HL-60 (cell line): ENCODE measurements at regions not wholly inside any gene's neighbourhood (a gene's known extent, or its start where the extent isn't known, plus 50 kb on each side); places are given as distances from the start of the nearest gene placed in this dataset.

Experiments
- TF ChIP-seq, protein P1 (sequence below): IDR thresholded peaks from one replicate; pipeline ENCODE4 v1.5.1; 2011; ENCODE audit warnings: low read length, control low read depth, inconsistent platforms; ENCODE audit not compliant: insufficient read depth
- TF ChIP-seq, protein P2 (sequence below): IDR thresholded peaks from 2 replicates; pipeline ENCODE4 v1.6.1; 2012; ENCODE audit warnings: low read depth; ENCODE audit not compliant: insufficient replicate concordance

DNA sequence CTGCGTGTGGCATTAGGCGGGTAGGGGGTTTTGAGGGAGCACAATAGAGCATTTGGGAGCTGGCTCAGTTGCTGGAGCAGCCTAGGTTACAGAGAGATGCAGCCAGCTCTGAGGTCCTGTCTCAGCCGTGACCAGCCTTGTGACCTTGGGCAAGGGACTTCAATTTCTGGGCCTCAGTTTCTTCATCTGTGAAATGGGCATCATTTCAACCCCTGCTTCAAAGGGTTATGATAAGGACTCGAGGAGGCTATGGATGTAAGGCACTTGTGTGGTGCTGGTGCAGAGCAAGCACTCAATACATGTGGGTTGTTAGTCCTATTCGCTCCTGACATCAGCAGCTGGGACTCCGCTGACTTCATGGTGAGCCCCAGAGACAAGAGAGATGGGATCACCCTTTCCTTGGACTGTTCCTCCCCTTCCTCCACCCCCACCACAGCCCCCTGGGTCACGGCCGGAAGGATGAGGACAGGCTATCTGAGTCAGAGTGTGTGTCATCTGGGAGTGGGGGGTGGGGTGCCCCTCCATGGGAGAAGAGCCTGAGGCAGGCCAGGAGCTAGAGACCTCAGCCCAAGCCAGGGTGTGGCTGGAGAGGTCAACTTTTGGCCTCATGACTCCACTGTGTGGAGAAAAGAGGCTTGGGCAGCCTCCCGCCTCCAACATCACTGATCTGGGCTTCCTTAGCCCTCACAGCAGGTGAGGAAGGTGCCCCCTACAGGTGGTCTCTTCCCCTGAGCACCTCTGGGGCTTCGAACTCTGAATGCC lies 71.4 kb upstream of the ZBTB40 start:
- TF ChIP-seq, protein P1, sequence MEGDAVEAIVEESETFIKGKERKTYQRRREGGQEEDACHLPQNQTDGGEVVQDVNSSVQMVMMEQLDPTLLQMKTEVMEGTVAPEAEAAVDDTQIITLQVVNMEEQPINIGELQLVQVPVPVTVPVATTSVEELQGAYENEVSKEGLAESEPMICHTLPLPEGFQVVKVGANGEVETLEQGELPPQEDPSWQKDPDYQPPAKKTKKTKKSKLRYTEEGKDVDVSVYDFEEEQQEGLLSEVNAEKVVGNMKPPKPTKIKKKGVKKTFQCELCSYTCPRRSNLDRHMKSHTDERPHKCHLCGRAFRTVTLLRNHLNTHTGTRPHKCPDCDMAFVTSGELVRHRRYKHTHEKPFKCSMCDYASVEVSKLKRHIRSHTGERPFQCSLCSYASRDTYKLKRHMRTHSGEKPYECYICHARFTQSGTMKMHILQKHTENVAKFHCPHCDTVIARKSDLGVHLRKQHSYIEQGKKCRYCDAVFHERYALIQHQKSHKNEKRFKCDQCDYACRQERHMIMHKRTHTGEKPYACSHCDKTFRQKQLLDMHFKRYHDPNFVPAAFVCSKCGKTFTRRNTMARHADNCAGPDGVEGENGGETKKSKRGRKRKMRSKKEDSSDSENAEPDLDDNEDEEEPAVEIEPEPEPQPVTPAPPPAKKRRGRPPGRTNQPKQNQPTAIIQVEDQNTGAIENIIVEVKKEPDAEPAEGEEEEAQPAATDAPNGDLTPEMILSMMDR: no peak
- TF ChIP-seq, protein P2, sequence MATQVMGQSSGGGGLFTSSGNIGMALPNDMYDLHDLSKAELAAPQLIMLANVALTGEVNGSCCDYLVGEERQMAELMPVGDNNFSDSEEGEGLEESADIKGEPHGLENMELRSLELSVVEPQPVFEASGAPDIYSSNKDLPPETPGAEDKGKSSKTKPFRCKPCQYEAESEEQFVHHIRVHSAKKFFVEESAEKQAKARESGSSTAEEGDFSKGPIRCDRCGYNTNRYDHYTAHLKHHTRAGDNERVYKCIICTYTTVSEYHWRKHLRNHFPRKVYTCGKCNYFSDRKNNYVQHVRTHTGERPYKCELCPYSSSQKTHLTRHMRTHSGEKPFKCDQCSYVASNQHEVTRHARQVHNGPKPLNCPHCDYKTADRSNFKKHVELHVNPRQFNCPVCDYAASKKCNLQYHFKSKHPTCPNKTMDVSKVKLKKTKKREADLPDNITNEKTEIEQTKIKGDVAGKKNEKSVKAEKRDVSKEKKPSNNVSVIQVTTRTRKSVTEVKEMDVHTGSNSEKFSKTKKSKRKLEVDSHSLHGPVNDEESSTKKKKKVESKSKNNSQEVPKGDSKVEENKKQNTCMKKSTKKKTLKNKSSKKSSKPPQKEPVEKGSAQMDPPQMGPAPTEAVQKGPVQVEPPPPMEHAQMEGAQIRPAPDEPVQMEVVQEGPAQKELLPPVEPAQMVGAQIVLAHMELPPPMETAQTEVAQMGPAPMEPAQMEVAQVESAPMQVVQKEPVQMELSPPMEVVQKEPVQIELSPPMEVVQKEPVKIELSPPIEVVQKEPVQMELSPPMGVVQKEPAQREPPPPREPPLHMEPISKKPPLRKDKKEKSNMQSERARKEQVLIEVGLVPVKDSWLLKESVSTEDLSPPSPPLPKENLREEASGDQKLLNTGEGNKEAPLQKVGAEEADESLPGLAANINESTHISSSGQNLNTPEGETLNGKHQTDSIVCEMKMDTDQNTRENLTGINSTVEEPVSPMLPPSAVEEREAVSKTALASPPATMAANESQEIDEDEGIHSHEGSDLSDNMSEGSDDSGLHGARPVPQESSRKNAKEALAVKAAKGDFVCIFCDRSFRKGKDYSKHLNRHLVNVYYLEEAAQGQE: no peak
